ENCODE measurements at regions not wholly inside any gene's neighbourhood (a gene's known extent, or its start where the extent isn't known, plus 50 kb on each side); places are given as distances from the start of the nearest gene placed in this dataset.
"Not testable (repeated sequence)": the region's sequence is repeated elsewhere in the genome, so short reads cannot be mapped to it uniquely, and the experiment has no call there.

GRCh38 chr4:187464573-187464972 is 531.0 kb upstream of the ZFP42 start:
- DNase-seq = no peak

GRCh38 chr4:187467224-187467623 is 528.3 kb upstream of the ZFP42 start:
- no peak for DNase-seq

GRCh38 chr4:187469627-187470026 is 525.9 kb upstream of the ZFP42 start:
- no peak for DNase-seq

- DNase-seq = no peak
Measured at GRCh38 chr4:187470061-187470460, 525.5 kb upstream of the ZFP42 start.

- DNase-seq = no peak
Measured at GRCh38 chr4:187474238-187474637, 521.3 kb upstream of the ZFP42 start.

- no peak for DNase-seq
Measured at GRCh38 chr4:187475901-187476300, 519.7 kb upstream of the ZFP42 start.

- no peak for DNase-seq
Measured at GRCh38 chr4:187477224-187477623, 518.3 kb upstream of the ZFP42 start.

- DNase-seq = no peak
Measured at GRCh38 chr4:187478292-187479140, 517.1 kb upstream of the ZFP42 start.

GRCh38 chr4:187479511-187479910 is 516.1 kb upstream of the ZFP42 start:
- no peak for DNase-seq

GRCh38 chr4:187480146-187481145 is 515.1 kb upstream of the ZFP42 start:
- no peak for DNase-seq

- no peak for DNase-seq
Measured at GRCh38 chr4:187484186-187484585, 511.4 kb upstream of the ZFP42 start.

GRCh38 chr4:187485676-187486075 is 509.9 kb upstream of the ZFP42 start:
- DNase-seq = no peak

- DNase-seq = no peak
Measured at GRCh38 chr4:187491286-187491685, 504.3 kb upstream of the ZFP42 start.

GRCh38 chr4:187491959-187492358 is 503.6 kb upstream of the ZFP42 start:
- no peak for DNase-seq

GRCh38 chr4:187493661-187494060 is 501.9 kb upstream of the ZFP42 start:
- DNase-seq = no peak

- no peak for DNase-seq
Measured at GRCh38 chr4:187499956-187500355, 495.6 kb upstream of the ZFP42 start.

- no peak for DNase-seq
Measured at GRCh38 chr4:187500796-187501195, 494.8 kb upstream of the ZFP42 start.

- DNase-seq = no peak
Measured at GRCh38 chr4:187501731-187502130, 493.8 kb upstream of the ZFP42 start.

- DNase-seq = no peak
Measured at GRCh38 chr4:187504974-187505797, 490.4 kb upstream of the ZFP42 start.

GRCh38 chr4:187505798-187506141 is 489.8 kb upstream of the ZFP42 start:
- not testable (repeated sequence) for DNase-seq

- DNase-seq = no peak
Measured at GRCh38 chr4:187516224-187516623, 479.3 kb upstream of the ZFP42 start.

GRCh38 chr4:187541666-187542065 is 453.9 kb upstream of the ZFP42 start:
- no peak for DNase-seq

All from DMS 273 treated with DMSO at 0.1 percent for 48 hours (cell line).